Tibial nerve (tissue), 4 donors: ENCODE measurements at regions not wholly inside any gene's neighbourhood (a gene's known extent, or its start where the extent isn't known, plus 50 kb on each side); places are given as distances from the start of the nearest gene placed in this dataset.
A peak's percentile ranks its signal among the peaks of the same experiment; 100 is the strongest.

ENCODE experiments used
- DNase-seq, 2 donors: peaks; one replicate each; pipeline ENCODE4 v3.0.0-alpha.2; 2019; ENCODE audit warnings: low spot score in 2 of 2
- H3K27ac ChIP-seq, 4 donors: fragments of 200-600 bp; sonication (generic) in 3 of 4; one replicate each; pipeline ENCODE4 v1.5.1; 2017 to 2019; ENCODE audit warnings: mild to moderate bottlenecking in 1 of 4
- H3K27me3 ChIP-seq, 2 donors: fragments of 200-600 bp; sonication (generic) in 1 of 2; one replicate each; pipeline versions ENCODE4 v1.5.1 to v1.6.0; 2017 to 2019
- H3K36me3 ChIP-seq, 3 donors: fragments of 200-600 bp; sonication (generic); one replicate each; pipeline ENCODE4 v1.5.1; 2018 to 2019
- H3K4me1 ChIP-seq, 4 donors: fragments of 200-600 bp; sonication (generic) in 3 of 4; one replicate each; pipeline ENCODE4 v1.5.1; 2017 to 2019
- H3K4me3 ChIP-seq, 4 donors: fragments of 200-600 bp; sonication (generic) in 3 of 4; one replicate each; pipeline ENCODE4 v1.5.1; 2017 to 2019; ENCODE audit warnings: mild to moderate bottlenecking in 1 of 4, moderate library complexity in 1 of 4
- H3K9me3 ChIP-seq, 4 donors: fragments of 200-600 bp; sonication (generic) in 3 of 4; one replicate each; pipeline ENCODE4 v1.5.1; 2017 to 2019
- CTCF ChIP-seq, 5 experiments: fragments of 200-600 bp in 3 of 5; fragments of 450-650 bp in 2 of 5; sonication (generic) in 3 of 5; IDR thresholded peaks; one replicate each; pipeline ENCODE4 v1.5.1; 2016 to 2019; ENCODE audit warnings: antibody characterized with exemption in 5 of 5, mild to moderate bottlenecking in 3 of 5, moderate library complexity in 2 of 5
- EP300 ChIP-seq, 2 donors: sonication (generic); formaldehyde crosslinking; IDR thresholded peaks; one replicate each; pipeline ENCODE4 v1.6.1; 2017; ENCODE audit warnings: antibody characterized with exemption in 2 of 2, mild to moderate bottlenecking in 1 of 2
- POLR2A ChIP-seq, 2 donors: fragments of 450-650 bp; IDR thresholded peaks; one replicate each; pipeline ENCODE4 v1.6.1; 2017; ENCODE audit warnings: antibody characterized with exemption in 2 of 2, mild to moderate bottlenecking in 2 of 2, moderate library complexity in 2 of 2
- WGBS, 2 donors: methylation state at CpG; one replicate each; pipeline ENCODE4 v1.1.5; 2018; 5-methylcytosine and 5-hydroxymethylcytosine counted together

DNA sequence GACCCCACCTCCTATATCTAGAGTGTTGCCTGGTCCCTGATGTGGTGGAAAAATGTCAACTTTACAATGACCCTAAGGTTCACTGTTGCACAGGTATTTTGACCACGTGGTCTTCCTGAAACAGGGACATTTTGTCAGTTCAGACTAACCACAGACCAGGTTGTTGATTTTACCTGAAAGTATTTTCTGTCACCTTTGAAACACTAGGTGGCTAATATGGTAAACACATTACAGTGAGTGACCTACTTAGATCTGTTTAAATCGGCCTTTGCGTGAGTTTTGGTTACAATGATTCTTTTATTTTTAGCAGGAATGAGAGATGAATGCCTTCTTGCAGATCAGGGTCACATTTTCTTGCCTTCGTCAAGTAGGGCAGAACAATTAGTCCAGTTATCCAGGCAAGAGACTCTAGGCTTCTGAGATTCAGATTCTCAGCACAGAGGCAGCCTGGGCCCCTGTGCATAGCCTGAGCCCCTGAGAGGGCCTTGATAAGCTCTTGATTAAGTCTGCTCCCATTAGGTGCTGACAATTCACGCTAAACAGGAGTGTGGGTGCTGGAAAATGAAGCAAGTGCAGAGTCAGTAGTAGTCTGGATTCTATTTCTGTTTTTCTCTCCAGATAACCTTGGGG, 226.2 kb downstream of the KCNS3 start:
- TF ChIP-seq POLR2A (IDR thresholded peaks at IDR 0.05) (no peak), EP300 (IDR thresholded peaks at IDR 0.05) (no peak), CTCF (IDR thresholded peaks at IDR 0.05) (no peak)
- 22 to 30% methylated on average over 5 of the region's 5 CpGs for WGBS, 2 donors
- no peaks in the 10 kb centered on the region for H3K27me3 ChIP-seq
- no peak overlapping the region for H3K4me3 ChIP-seq
- peak overlapping the region in 1 of 4 donors; percentile 71 for H3K27ac ChIP-seq
- DNase-seq: no peak
- no peaks in the 10 kb centered on the region for H3K9me3 ChIP-seq
- no peaks in the 10 kb centered on the region for H3K36me3 ChIP-seq
- peaks cover 0 to 19% (median 0%) of the 10 kb centered on the region in 4 donors for H3K4me1 ChIP-seq

DNA sequence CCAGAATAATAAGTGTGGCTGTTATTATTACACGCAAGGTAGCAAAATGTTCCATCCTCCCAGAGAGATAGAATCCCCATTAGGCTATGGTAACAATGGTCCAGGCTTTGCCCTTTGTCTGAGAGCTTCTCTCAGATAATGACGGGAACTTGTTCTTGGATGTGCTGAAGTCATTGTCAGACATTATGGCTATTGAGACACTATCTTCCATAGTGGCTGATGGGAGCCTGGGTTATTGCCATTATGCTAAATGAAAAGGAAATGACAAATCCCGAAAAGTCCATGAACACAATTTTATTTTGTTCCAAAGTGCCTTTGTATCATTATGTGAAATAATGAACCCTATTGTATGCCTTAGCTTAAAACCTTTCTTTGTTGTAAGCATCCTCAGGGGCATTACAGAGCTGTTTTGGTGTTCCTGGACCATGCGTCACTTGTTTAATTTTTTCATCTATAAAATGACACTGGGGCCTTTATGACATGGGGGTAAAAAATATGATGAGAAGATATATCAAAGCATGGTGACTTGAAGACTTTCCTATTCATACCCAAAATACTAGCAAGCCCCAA, 218.5 kb downstream of the KCNS3 start:
- TF ChIP-seq POLR2A (IDR thresholded peaks at IDR 0.05) (no peak), CTCF (IDR thresholded peaks at IDR 0.05) (no peak), EP300 (IDR thresholded peaks at IDR 0.05) (no peak)
- 59 to 68% methylated on average over 4 of the region's 4 CpGs for WGBS, 2 donors
- no peak overlapping the region for H3K4me3 ChIP-seq
- no peak for DNase-seq
- H3K9me3 ChIP-seq: no peaks in the 10 kb centered on the region
- H3K4me1 ChIP-seq: peaks cover 0 to 2% (median 0%) of the 10 kb centered on the region in 4 donors
- H3K27ac ChIP-seq: no peak overlapping the region
- no peaks in the 10 kb centered on the region for H3K27me3 ChIP-seq
- H3K36me3 ChIP-seq: no peaks in the 10 kb centered on the region

- Histone ChIP-seq H3K27ac (no peak overlapping the region), H3K4me1 (peaks cover 0 to 2% (median 0%) of the 10 kb centered on the region in 4 donors), H3K9me3 (no peaks in the 10 kb centered on the region), H3K27me3 (no peaks in the 10 kb centered on the region), H3K4me3 (no peak overlapping the region), H3K36me3 (no peaks in the 10 kb centered on the region)
- TF ChIP-seq EP300 (IDR thresholded peaks at IDR 0.05) (no peak), CTCF (IDR thresholded peaks at IDR 0.05) (no peak), POLR2A (IDR thresholded peaks at IDR 0.05) (no peak)
- DNase-seq: no peak
- WGBS, 2 donors: 13 to 44% methylated on average over 2 of the region's 2 CpGs
Observed at GRCh38 chr2:18094277-18094676, 215.8 kb downstream of the KCNS3 start.

GRCh38 chr2:18093196-18093595, 214.7 kb downstream of the KCNS3 start:
- H3K4me3 ChIP-seq: no peak overlapping the region
- no peaks in the 10 kb centered on the region for H3K36me3 ChIP-seq
- peaks cover 0 to 2% (median 0%) of the 10 kb centered on the region in 4 donors for H3K4me1 ChIP-seq
- H3K9me3 ChIP-seq: no peaks in the 10 kb centered on the region
- no peak overlapping the region for H3K27ac ChIP-seq
- no peaks in the 10 kb centered on the region for H3K27me3 ChIP-seq
- TF ChIP-seq POLR2A (IDR thresholded peaks at IDR 0.05) (no peak), CTCF (IDR thresholded peaks at IDR 0.05) (no peak), EP300 (IDR thresholded peaks at IDR 0.05) (no peak)
- WGBS, 2 donors: 95 to 96% methylated on average over 3 of the region's 3 CpGs
- no peak for DNase-seq

DNA sequence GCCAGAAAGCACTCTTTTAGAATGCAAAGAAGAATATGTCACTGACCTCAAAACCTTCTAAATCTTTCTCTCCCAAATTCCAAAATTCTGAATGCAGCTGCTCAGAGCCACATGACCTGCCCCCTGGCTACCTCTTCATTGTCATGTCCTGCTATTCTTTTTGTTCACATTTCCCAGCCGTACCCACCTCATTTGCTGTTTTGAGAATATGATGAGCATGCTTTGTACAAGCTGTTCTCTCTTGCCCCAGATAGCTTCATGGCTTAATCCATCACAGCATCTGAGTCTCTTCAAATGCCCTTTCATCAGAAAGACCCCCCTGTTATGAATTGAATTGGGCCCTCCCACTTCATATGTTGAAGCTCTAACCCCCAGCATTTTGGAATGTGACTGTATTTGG, 214.3 kb downstream of the KCNS3 start:
- H3K9me3 ChIP-seq: no peaks in the 10 kb centered on the region
- DNase-seq: no peak
- no peak overlapping the region for H3K27ac ChIP-seq
- 82 to 86% methylated on average over 1 of the region's 1 CpG for WGBS, 2 donors
- TF ChIP-seq EP300 (IDR thresholded peaks at IDR 0.05): no peak
- H3K4me1 ChIP-seq: peaks cover 0 to 3% (median 0%) of the 10 kb centered on the region in 4 donors
- no peaks in the 10 kb centered on the region for H3K36me3 ChIP-seq
- no peaks in the 10 kb centered on the region for H3K27me3 ChIP-seq
- H3K4me3 ChIP-seq: no peak overlapping the region
